GM19372 (cell line): ENCODE measurements at regions not wholly inside any gene's neighbourhood (a gene's known extent, or its start where the extent isn't known, plus 50 kb on each side); places are given as distances from the start of the nearest gene placed in this dataset.

Experiments
- ATAC-seq: cut with Tn5 transposase; IDR thresholded peaks from one replicate; pipeline ENCODE4 v1.9.1; 2021; ENCODE audit warnings: mild to moderate bottlenecking, low read depth, moderate library complexity; ENCODE audit not compliant: unreplicated experiment

DNA sequence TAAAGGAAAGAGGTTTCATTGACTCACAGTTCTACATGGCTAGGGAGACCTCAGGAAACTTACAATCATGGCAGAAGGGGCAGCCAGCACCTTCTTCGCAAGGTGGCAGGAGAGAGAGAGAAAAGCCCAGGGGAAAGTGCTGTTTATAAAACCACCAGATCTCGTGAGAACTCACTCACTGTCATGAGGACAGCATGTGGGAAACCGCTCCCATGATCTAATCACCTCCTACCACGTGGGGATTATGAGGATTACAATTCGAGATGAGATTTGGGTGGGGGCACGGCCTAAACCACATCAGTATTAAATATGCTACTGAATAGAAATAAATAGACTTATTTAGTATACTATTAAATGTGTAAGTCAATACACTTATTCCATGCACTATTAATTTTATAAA lies 70.6 kb upstream of the TCF21 start:
- no peak for ATAC-seq

DNA sequence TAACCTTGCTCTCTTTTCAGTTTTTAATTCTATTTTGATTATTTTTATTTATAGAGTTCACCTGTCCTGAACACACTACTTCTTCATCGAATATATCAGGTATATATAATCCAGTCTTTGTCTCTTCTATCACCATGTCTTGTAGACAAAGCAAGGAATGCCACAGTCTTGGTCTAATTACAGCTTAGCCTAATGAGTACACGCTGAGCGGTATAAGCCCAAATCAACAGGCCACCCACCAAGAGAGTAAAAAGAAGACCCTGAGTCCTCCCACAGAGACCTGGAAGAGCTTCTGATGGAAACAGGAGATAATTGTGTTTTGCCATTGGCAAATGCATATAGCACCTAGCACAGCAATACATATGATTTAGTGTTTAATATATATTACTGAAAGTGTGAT lies 68.7 kb upstream of the TCF21 start:
- ATAC-seq, result no peak

- no peak for ATAC-seq
Measured at GRCh38 chr6:133827766-133828165, 61.1 kb upstream of the TCF21 start.

DNA sequence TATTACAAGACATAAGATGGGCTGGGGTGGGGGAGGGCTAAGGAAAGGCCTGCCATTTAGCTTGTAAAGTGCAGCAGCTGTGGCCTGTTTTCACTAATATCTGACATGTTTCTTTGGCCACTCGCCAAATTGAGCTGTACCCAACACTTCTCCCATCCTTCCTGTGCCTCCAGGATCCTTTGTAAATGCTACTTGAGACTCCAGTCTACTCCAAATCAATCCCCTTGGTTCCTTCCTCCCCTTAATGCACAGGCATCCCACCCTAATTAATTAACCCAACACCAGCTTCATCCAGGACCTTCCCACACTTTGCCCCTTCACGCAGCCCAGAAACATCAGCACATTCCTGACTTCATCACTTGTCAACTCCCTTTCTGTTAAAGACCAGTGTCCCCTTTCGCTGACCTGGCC lies 55.0 kb upstream of the TCF21 start:
- no peak for ATAC-seq

DNA sequence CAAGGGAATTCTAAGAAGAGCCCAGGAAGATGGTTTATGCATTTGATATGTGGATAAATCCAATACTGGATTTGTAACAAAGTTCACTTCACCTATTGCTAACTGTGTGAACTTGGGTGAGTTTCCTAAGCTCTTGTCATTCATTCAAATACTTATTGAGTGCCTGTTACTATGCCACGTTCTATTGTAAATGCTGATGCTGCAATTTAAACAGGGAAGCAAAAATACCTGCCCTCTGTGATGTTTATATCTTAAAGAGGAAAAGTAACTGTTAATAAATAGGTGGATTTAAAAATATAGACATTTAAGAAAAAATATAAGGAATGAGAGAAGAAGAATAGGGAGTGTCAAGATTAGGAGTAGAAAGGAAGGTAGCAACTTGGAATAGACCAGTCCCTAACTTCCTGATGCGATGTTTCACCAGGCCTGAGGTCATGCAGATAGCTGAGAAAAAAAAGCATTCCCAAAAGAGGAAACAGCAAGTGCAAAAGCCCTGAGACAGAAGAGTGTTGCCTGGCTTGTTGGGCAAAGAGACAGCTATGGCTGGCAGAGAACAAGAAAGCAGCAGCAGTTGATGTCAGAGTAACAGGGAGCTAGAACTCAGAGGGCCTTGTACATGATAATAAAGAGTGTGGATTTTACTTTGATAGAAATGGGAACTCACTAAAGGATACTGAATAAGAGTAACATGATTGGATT lies 54.3 kb upstream of the TCF21 start:
- ATAC-seq, result no peak

DNA sequence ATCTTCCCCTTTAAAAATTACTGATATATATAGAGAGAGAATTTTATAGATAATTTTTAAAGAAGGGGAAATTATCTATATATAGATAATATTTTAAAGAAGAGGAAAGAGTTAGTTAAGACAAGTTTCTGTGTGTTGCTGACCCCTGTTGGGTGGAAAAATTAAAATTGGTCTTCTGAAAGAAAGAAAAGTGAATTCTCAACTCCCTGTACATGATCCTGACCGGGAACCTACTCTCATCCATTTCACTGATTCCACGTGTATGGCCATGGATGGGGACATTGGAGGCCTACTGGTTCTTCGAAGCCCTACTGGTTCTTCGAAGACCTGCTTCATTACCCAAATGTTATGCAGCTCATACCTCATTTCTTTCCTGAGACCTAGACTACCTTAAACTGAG lies 53.0 kb upstream of the TCF21 start:
- ATAC-seq, result no peak

- ATAC-seq, result peak; percentile 82
Measured at GRCh38 chr6:133837801-133838349, 51.0 kb upstream of the TCF21 start.
